HG03342 (cell line): ENCODE measurements at regions not wholly inside any gene's neighbourhood (a gene's known extent, or its start where the extent isn't known, plus 50 kb on each side); places are given as distances from the start of the nearest gene placed in this dataset.
"Not testable (repeated sequence)": the region's sequence is repeated elsewhere in the genome, so short reads cannot be mapped to it uniquely, and the experiment has no call there.

Experiments
- ATAC-seq: cut with Tn5 transposase; IDR thresholded peaks from one replicate; pipeline ENCODE4 v1.9.1; 2021; ENCODE audit warnings: mild to moderate bottlenecking, moderate library complexity; ENCODE audit not compliant: unreplicated experiment

- peak; percentile 55 for ATAC-seq
Measured at GRCh38 chr3:124619887-124620599, 110.2 kb upstream of the UMPS start.

GRCh38 chr3:124620600-124621063 is 109.6 kb upstream of the UMPS start:
- ATAC-seq, result no peak

- no peak for ATAC-seq
Measured at GRCh38 chr3:124621498-124621897, 108.8 kb upstream of the UMPS start.

- no peak for ATAC-seq
Measured at GRCh38 chr3:124625074-124625473, 105.2 kb upstream of the UMPS start.

- no peak for ATAC-seq
Measured at GRCh38 chr3:124627501-124627908, 102.7 kb upstream of the UMPS start.

- ATAC-seq, result no peak
Measured at GRCh38 chr3:124628863-124629262, 101.4 kb upstream of the UMPS start.

GRCh38 chr3:124629497-124629896 is 100.8 kb upstream of the UMPS start:
- no peak for ATAC-seq

- no peak for ATAC-seq
Measured at GRCh38 chr3:124630960-124631359, 99.3 kb upstream of the UMPS start.

- no peak for ATAC-seq
Measured at GRCh38 chr3:124631727-124632126, 98.5 kb upstream of the UMPS start.

- no peak for ATAC-seq
Measured at GRCh38 chr3:124632566-124633140, 97.6 kb upstream of the UMPS start.

GRCh38 chr3:124633524-124633923 is 96.7 kb upstream of the UMPS start:
- ATAC-seq, result no peak

GRCh38 chr3:124634210-124635168 is 95.8 kb upstream of the UMPS start:
- ATAC-seq, result no peak

GRCh38 chr3:124635169-124635539 is 95.1 kb upstream of the UMPS start:
- ATAC-seq, result no peak

- ATAC-seq, result no peak
Measured at GRCh38 chr3:124636101-124636862, 94.0 kb upstream of the UMPS start.

GRCh38 chr3:124636863-124637296 is 93.4 kb upstream of the UMPS start:
- ATAC-seq, result no peak

GRCh38 chr3:124639406-124640237 is 90.6 kb upstream of the UMPS start:
- ATAC-seq, result no peak

GRCh38 chr3:124640635-124641306 is 89.5 kb upstream of the UMPS start:
- no peak for ATAC-seq

GRCh38 chr3:124643453-124643852 is 86.8 kb upstream of the UMPS start:
- ATAC-seq, result no peak

- ATAC-seq, result not testable (repeated sequence)
Measured at GRCh38 chr3:124646186-124646585, 84.1 kb upstream of the UMPS start.
